PC-9 (cell line): ENCODE measurements at regions not wholly inside any gene's neighbourhood (a gene's known extent, or its start where the extent isn't known, plus 50 kb on each side); places are given as distances from the start of the nearest gene placed in this dataset.

Experiments used
- BruUV-seq: library from RNA; stranded (reverse); fragments of 400-500 nt; replicated peaks from 2 replicates; lab custom pipeline; 2021; lab: Mats Ljungman, UMichigan
- CTCF ChIA-PET: fragments of 300-600 bp; sonication (Branson Sonifier 250); formaldehyde crosslinking; loops from one replicate; lab custom pipeline; 2022; ENCODE audit warnings: antibody characterized with exemption; lab: Charles Lee
- POLR2A ChIA-PET: fragments of 300-600 bp; sonication (Branson Sonifier 250); formaldehyde crosslinking; loops from one replicate; lab custom pipeline; 2022; ENCODE audit warnings: antibody characterized with exemption; ENCODE audit not compliant: unreplicated experiment; lab: Charles Lee
- DNase-seq, 2 experiments: peaks; one replicate each; pipeline versions ENCODE4 v3.0.0 to v3.0.0-alpha.2; 2015 to 2022; ENCODE audit warnings: mixed read lengths in 1 of 2
- H2AFZ ChIP-seq: fragments of 200-600 bp; sonication (generic); 2 replicates; pipeline ENCODE4 v1.8.1; 2017; ENCODE audit warnings: antibody characterized with exemption
- H3F3A ChIP-seq: fragments of 200-600 bp; sonication (generic); 2 replicates; pipeline ENCODE4 v1.8.1; 2017; ENCODE audit warnings: antibody characterized with exemption, mild to moderate bottlenecking, low read depth; ENCODE audit not compliant: insufficient read depth
- H3K27ac ChIP-seq: fragments of 200-600 bp; sonication (generic); 2 replicates; pipeline ENCODE4 v1.6.1; 2016; ENCODE audit warnings: mixed run types
- H3K27me3 ChIP-seq: fragments of 200-600 bp; sonication (generic); 2 replicates; pipeline ENCODE4 v1.6.1; 2016; ENCODE audit warnings: low read depth, mixed run types; ENCODE audit not compliant: insufficient read depth
- H3K36me3 ChIP-seq: fragments of 200-600 bp; sonication (generic); 2 replicates; pipeline ENCODE4 v1.6.1; 2016; ENCODE audit warnings: low read depth, mixed run types
- H3K4me1 ChIP-seq: fragments of 200-600 bp; sonication (generic); replicated peaks from 2 replicates; pipeline ENCODE4 v1.6.1; 2016; ENCODE audit warnings: mixed run types; ENCODE audit not compliant: insufficient read depth
- H3K4me2 ChIP-seq: fragments of 200-600 bp; sonication (generic); 2 replicates; pipeline ENCODE4 v1.6.1; 2017; ENCODE audit warnings: mixed run types
- H3K4me3 ChIP-seq: fragments of 200-600 bp; sonication (generic); 2 replicates; pipeline ENCODE4 v1.6.1; 2016; ENCODE audit warnings: mixed run types
- H3K79me2 ChIP-seq: fragments of 200-600 bp; sonication (generic); 2 replicates; pipeline ENCODE4 v1.6.1; 2017; ENCODE audit warnings: low read depth, mixed run types
- H3K9me2 ChIP-seq: fragments of 200-600 bp; sonication (generic); 2 replicates; pipeline ENCODE4 v1.8.1; 2017; ENCODE audit warnings: mild to moderate bottlenecking; ENCODE audit not compliant: insufficient read depth
- H3K9me3 ChIP-seq: fragments of 200-600 bp; sonication (generic); 2 replicates; pipeline ENCODE4 v1.8.1; 2016; ENCODE audit warnings: low read depth; ENCODE audit not compliant: insufficient read depth
- H4K20me1 ChIP-seq: fragments of 200-600 bp; sonication (generic); 2 replicates; pipeline ENCODE4 v1.8.1; 2017; ENCODE audit not compliant: insufficient read depth
- EZH2 ChIP-seq: fragments of 200-600 bp; sonication (generic); IDR thresholded peaks from 2 replicates; pipeline ENCODE4 v1.8.0; 2017; ENCODE audit warnings: antibody characterized with exemption, low read depth
- intact Hi-C: fragments of 100-400 bp; cut with micrococcal nuclease; formaldehyde crosslinking; loops from one replicate; pipeline ENCODE4 v1.10.0; 2022; ENCODE audit not compliant: unreplicated experiment
- TF ChIP-seq, protein P1 (sequence below): fragments of 200-600 bp; sonication (generic); conservative IDR thresholded peaks from 2 replicates; pipeline ENCODE4 v1.6.1; 2017; ENCODE audit warnings: mixed run types, antibody characterized with exemption, mild to moderate bottlenecking, moderate library complexity

DNA sequence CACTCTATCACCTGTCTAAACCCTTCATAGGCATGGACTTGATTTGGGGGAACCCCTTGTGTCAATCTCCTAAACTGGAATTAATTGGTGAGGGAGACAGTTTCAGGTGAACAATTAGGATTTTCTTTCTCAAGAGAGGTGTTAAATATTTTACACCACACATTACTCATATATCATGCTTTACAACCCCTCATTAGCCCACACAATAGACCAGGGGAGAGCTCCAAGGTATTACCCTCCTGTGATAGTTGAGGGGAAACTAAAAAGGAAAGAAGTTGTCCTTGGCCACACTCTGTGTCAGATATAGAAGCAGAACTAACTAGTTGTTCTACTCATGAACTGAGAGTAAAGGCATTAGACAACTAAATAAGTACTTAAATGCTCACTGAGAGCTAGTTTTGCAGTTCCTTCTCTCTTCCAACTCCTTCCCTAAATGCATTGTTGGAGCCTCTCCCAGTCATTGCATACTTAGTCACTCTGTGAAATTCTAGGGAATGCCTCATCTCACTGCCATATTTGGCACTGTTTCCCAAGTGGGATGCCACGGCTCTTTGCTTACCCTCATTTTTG is 183.7 kb upstream of the CEP162 start:
- Histone ChIP-seq H4K20me1 (no peaks in the 10 kb centered on the region), H3K9me3 (no peaks in the 10 kb centered on the region), H3K36me3 (no peaks in the 10 kb centered on the region), H3K4me1 (no peaks in the 10 kb centered on the region), H3K9me2 (no peaks in the 10 kb centered on the region), H3K4me2 (no peak overlapping the region), H3F3A (no peaks in the 10 kb centered on the region), H3K79me2 (no peaks in the 10 kb centered on the region), H3K27ac (no peak overlapping the region), H3K27me3 (no peaks in the 10 kb centered on the region), H3K4me3 (no peak overlapping the region), H2AFZ (no peak overlapping the region)
- CTCF ChIA-PET, result no interaction called here
- TF ChIP-seq, protein P1, sequence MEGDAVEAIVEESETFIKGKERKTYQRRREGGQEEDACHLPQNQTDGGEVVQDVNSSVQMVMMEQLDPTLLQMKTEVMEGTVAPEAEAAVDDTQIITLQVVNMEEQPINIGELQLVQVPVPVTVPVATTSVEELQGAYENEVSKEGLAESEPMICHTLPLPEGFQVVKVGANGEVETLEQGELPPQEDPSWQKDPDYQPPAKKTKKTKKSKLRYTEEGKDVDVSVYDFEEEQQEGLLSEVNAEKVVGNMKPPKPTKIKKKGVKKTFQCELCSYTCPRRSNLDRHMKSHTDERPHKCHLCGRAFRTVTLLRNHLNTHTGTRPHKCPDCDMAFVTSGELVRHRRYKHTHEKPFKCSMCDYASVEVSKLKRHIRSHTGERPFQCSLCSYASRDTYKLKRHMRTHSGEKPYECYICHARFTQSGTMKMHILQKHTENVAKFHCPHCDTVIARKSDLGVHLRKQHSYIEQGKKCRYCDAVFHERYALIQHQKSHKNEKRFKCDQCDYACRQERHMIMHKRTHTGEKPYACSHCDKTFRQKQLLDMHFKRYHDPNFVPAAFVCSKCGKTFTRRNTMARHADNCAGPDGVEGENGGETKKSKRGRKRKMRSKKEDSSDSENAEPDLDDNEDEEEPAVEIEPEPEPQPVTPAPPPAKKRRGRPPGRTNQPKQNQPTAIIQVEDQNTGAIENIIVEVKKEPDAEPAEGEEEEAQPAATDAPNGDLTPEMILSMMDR, result no peak
- no peak for TF ChIP-seq EZH2
- DNase-seq, result no peak
- POLR2A ChIA-PET, result no interaction called here
- BruUV-seq, result no TSS peak
- intact Hi-C loops, result no loop called here

DNA sequence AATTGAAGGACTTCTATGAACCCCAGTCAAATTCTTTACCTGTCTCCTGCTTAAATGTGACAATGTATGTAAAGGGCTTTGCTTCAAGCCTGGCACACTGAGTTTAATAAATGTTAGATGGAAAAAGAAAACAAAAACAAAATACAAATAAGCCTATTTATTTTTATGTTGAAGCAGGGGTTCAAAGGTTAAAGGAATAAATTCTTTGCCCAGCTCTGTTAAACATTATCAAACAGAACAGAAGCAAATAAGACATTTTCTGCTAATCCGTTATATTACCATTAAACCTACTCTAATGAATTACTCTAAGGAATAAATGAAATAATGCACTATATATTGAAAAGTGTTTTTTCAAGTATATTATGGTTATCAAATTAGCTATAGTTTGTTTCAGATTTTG is 182.5 kb upstream of the CEP162 start:
- Histone ChIP-seq H2AFZ (no peak overlapping the region), H3K4me2 (no peak overlapping the region), H3K9me2 (no peaks in the 10 kb centered on the region), H3K4me1 (no peaks in the 10 kb centered on the region), H3K27me3 (no peaks in the 10 kb centered on the region), H3K4me3 (no peak overlapping the region), H3K27ac (no peak overlapping the region), H3K79me2 (no peaks in the 10 kb centered on the region), H3K36me3 (no peaks in the 10 kb centered on the region), H4K20me1 (no peaks in the 10 kb centered on the region), H3F3A (no peaks in the 10 kb centered on the region), H3K9me3 (no peaks in the 10 kb centered on the region)
- intact Hi-C loops, result no loop called here
- BruUV-seq, result no TSS peak
- TF ChIP-seq, protein P1, result no peak
- TF ChIP-seq EZH2, result no peak
- no peak for DNase-seq
- POLR2A ChIA-PET, result no interaction called here
- CTCF ChIA-PET, result no interaction called here

DNA sequence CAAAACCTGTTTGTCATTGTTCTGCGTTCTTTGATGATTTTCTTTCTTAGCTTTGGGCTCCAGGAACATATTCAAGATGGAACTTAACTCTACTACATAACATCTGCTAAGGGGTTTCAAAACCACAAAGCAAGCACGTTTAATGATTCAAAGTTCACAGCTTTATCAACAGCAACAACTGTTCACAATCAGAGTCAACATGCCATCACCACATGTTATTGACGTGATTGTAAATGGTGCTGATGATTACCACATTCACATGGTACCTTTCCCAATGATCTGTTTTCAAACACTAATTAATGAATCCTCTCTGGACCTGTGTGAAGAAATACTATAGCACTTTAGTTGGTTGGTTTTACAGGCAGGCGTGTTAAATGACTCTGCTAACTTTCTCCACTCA is 180.6 kb upstream of the CEP162 start:
- Histone ChIP-seq H3K27ac (no peak overlapping the region), H3K4me3 (no peak overlapping the region), H3F3A (no peaks in the 10 kb centered on the region), H2AFZ (no peak overlapping the region), H3K9me2 (no peaks in the 10 kb centered on the region), H3K4me1 (no peaks in the 10 kb centered on the region), H3K27me3 (no peaks in the 10 kb centered on the region), H4K20me1 (no peaks in the 10 kb centered on the region), H3K9me3 (no peaks in the 10 kb centered on the region), H3K4me2 (no peak overlapping the region), H3K36me3 (no peaks in the 10 kb centered on the region), H3K79me2 (no peaks in the 10 kb centered on the region)
- BruUV-seq, result no TSS peak
- TF ChIP-seq EZH2, result no peak
- TF ChIP-seq, protein P1, result no peak
- ChIA-PET POLR2A (no interaction called here), CTCF (no interaction called here)
- intact Hi-C loops, result no loop called here
- DNase-seq, result no peak
